ENCODE measurements at regions not wholly inside any gene's neighbourhood (a gene's known extent, or its start where the extent isn't known, plus 50 kb on each side); places are given as distances from the start of the nearest gene placed in this dataset.
A peak's percentile ranks its signal among the peaks of the same experiment; 100 is the strongest.

- no peak for DNase-seq
Observed at GRCh38 chr11:13874597-13874996, 87.9 kb upstream of the SPON1 start.

DNA sequence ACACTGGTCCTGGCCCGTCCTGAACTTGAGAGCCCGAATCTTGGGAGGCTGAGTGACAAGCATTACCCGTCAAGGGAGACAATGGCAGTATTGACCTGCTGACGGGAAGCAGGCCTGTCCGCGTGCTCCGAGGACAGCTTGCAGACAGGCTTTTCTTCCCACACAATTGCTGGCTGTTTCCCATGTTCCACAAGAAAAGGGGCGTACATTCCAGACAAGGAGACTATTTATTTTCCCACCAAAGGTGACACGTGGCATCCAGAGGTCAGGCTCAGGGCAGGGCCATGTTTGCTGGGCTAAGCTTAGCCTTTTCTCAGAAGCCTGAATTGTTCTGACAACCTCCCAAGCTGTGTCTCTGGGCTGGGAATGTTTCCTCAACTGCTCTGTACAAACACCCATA is 86.9 kb upstream of the SPON1 start:
- no peak for DNase-seq

- no peak for DNase-seq
Observed at GRCh38 chr11:13876423-13876822, 86.1 kb upstream of the SPON1 start.

GRCh38 chr11:13878077-13878476 is 84.4 kb upstream of the SPON1 start:
- no peak for DNase-seq

DNA sequence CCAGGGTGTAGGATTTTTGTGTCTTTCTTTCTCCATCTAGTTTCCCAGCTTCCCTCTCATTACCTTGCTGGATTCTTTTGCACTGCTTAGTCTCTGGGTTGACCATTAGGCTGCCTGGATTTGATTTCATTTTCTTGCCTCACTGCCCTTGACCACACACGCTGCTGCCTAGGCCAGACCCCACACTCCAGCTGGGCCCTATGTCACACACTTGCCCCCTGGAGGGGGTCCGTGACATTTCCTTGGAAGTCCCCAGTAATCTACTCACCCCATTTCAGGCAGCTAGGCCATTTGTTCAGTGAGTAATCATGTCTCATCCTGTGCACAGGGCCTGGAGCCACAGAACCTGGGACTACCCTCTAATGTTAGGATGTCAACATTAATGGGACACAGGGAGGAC is 81.9 kb upstream of the SPON1 start:
- DNase-seq, result no peak

GRCh38 chr11:13881226-13881905 is 81.2 kb upstream of the SPON1 start:
- DNase-seq, result no peak

DNA sequence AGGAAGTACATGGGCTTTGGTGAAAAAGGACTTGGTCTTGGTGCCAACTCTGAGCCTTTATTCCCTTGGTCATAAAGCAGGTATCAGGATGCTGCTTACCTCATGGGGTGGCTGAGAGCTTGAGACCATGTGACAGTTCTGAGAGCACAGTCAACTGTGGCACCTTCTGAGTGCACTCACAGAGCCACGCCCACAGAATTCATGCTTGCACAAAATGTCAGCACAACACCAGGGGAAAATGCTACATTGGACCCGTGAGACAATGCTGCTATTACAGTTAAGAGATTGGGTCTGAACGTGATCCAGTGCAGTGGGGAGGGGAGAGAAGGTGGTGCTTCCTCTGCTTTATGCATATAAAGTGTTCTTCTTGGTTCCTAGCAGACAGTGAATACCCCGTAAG is 79.5 kb upstream of the SPON1 start:
- peak in 1 of 2 experiments; percentile 13 for DNase-seq

GRCh38 chr11:13883589-13883988 is 78.9 kb upstream of the SPON1 start:
- no peak for DNase-seq

- no peak for DNase-seq
Observed at GRCh38 chr11:13884158-13884799, 78.2 kb upstream of the SPON1 start.

DNA sequence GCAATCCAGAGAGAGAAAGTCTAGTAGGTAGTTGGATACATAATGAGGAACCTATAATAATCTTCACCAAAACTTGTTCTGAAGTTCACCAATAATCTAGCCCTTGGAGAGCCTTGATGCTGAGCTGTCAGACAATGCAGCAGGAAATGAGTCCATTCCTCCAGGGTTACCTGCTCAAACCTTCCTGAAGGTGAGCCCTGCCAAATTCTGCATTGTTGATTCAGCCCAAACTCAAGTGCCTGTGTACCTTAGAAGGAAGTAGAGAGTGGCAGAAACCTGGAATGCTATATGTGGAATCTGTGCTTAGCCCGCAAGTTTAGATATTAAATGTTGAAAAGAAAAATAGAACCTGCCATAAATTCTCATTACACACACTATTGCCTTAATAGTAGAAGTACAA is 77.4 kb upstream of the SPON1 start:
- no peak for DNase-seq

GRCh38 chr11:13889552-13890249 is 72.8 kb upstream of the SPON1 start:
- DNase-seq, result no peak

- DNase-seq, result no peak
Observed at GRCh38 chr11:13891911-13892310, 70.6 kb upstream of the SPON1 start.

- DNase-seq, result no peak
Observed at GRCh38 chr11:13896175-13896980, 66.1 kb upstream of the SPON1 start.

- DNase-seq, result no peak
Observed at GRCh38 chr11:13896981-13897353, 65.6 kb upstream of the SPON1 start.

- no peak for DNase-seq
Observed at GRCh38 chr11:13897646-13898276, 64.8 kb upstream of the SPON1 start.

DNA sequence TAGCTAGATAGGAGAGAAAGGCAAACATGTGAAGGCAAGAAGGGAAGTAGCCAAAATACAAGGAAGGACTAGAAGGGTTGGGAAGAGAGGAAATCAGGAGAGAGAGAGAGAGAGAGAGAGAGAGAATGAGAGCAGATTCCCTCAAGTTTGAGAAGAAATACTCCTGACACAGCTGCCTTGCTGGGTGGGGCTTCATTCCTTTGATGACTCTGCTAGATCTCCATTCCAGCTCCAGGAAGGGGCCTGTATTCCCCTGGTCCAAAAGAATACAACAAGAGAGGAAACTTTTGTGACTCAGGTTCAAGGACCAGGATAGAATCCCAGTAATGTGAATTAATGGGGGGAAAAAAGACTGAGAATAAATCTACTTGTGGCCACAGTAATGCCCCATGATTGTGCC is 62.9 kb upstream of the SPON1 start:
- DNase-seq, result no peak

DNA sequence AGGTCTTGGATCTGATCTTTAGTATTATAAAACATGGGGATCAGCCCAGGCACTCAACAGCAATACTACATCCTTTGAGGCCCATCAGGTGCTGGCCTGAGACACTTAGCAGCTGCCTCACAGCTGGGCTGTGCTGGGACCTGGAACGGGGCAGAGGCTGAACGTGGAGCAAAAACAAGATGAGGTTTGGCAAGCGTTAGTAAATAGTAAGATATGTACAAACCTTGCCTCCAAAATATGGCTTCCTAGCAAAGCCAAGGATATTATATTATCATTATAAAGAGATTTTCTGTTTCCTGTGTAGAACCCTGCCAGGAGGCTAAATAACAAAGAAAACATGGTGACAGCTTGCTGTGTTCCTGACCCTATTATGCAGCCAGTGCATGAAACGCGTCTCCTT is 60.0 kb upstream of the SPON1 start:
- no peak for DNase-seq

- DNase-seq, result no peak
Observed at GRCh38 chr11:13905137-13905781, 57.3 kb upstream of the SPON1 start.

- DNase-seq, result no peak
Observed at GRCh38 chr11:13907678-13908077, 54.8 kb upstream of the SPON1 start.

- DNase-seq, result no peak
Observed at GRCh38 chr11:13908535-13908934, 54.0 kb upstream of the SPON1 start.

Measured in activated CD4-positive, alpha-beta T cell treated with anti-CD3 and anti-CD28 coated beads, Interleukin-2, amount 50 U/mL, for 48 hours (primary cell).